ENCODE measurements at regions not wholly inside any gene's neighbourhood (a gene's known extent, or its start where the extent isn't known, plus 50 kb on each side); places are given as distances from the start of the nearest gene placed in this dataset.

GRCh38 chr11:116507849-116508695 is 264.7 kb downstream of the BUD13 start:
- no peak for ATAC-seq
- Histone ChIP-seq H3K4me1 (ENCODE audit: low read depth) (no peaks in the 10 kb centered on the region), H3K36me3 (ENCODE audit: low read depth) (no peaks in the 10 kb centered on the region), H3K4me3 (no peak overlapping the region), H3K9me3 (no peaks in the 10 kb centered on the region)
- intact Hi-C loops (cut with DNase I, micrococcal nuclease) = loop anchor here in 1 of 2 donors (10.0 kb wide), 1 partner anchor 153 kb away; no protein-coding TSS in a partner anchor
- no peak for TF ChIP-seq CTCF (IDR thresholded peaks at IDR 0.05)
- no peak for DNase-seq

- no peaks in the 10 kb centered on the region for H3K36me3 ChIP-seq (ENCODE audit: low read depth)
- no peak for TF ChIP-seq CTCF (IDR thresholded peaks at IDR 0.05)
- H3K9me3 ChIP-seq = no peaks in the 10 kb centered on the region
- H3K4me1 ChIP-seq (ENCODE audit: low read depth) = no peaks in the 10 kb centered on the region
- intact Hi-C loops (cut with DNase I, micrococcal nuclease) = loop anchor here in 1 of 2 donors (10.0 kb wide), 1 partner anchor 152 kb away; no protein-coding TSS in a partner anchor
- ATAC-seq (no peak), DNase-seq (no peak)
- no peak overlapping the region for H3K4me3 ChIP-seq
These were observed 265.8 kb downstream of the BUD13 start for GRCh38 chr11:116507016-116507415.

- no peak for TF ChIP-seq CTCF (IDR thresholded peaks at IDR 0.05)
- no peaks in the 10 kb centered on the region for H3K36me3 ChIP-seq (ENCODE audit: low read depth)
- H3K9me3 ChIP-seq = no peaks in the 10 kb centered on the region
- H3K4me3 ChIP-seq = no peak overlapping the region
- intact Hi-C loops (cut with DNase I, micrococcal nuclease) = loop anchor here in 1 of 2 donors (10.0 kb wide), 1 partner anchor 152 kb away; no protein-coding TSS in a partner anchor
- DNase-seq (no peak), ATAC-seq (no peak)
- H3K4me1 ChIP-seq (ENCODE audit: low read depth) = no peaks in the 10 kb centered on the region
These were observed 266.4 kb downstream of the BUD13 start for GRCh38 chr11:116506263-116506825.

- Histone ChIP-seq H3K4me1 (ENCODE audit: low read depth) (no peaks in the 10 kb centered on the region), H3K4me3 (no peak overlapping the region), H3K9me3 (no peaks in the 10 kb centered on the region), H3K36me3 (ENCODE audit: low read depth) (no peaks in the 10 kb centered on the region)
- ATAC-seq = no peak
- TF ChIP-seq CTCF (IDR thresholded peaks at IDR 0.05) = no peak
- DNase-seq = no peak
- intact Hi-C loops (cut with DNase I, micrococcal nuclease) = loop anchor here in 1 of 2 donors (10.0 kb wide), 1 partner anchor 151 kb away; no protein-coding TSS in a partner anchor
These were observed 267.2 kb downstream of the BUD13 start for GRCh38 chr11:116505298-116506262.
